Sigmoid colon (tissue), 6 donors: ENCODE measurements at regions not wholly inside any gene's neighbourhood (a gene's known extent, or its start where the extent isn't known, plus 50 kb on each side); places are given as distances from the start of the nearest gene placed in this dataset.
"Not testable (repeated sequence)": the region's sequence is repeated elsewhere in the genome, so short reads cannot be mapped to it uniquely, and the experiment has no call there.

Source experiments
- DNase-seq: peaks from one replicate; pipeline ENCODE4 v3.0.0-alpha.2; 2019
- H3K27ac ChIP-seq, 4 donors: fragments of 200-600 bp; sonication (generic); one replicate each; pipeline ENCODE4 v1.5.1; 2016 to 2019; ENCODE audit warnings: mild to moderate bottlenecking in 1 of 4
- H3K27me3 ChIP-seq, 3 donors: fragments of 200-600 bp; sonication (generic); one replicate each; pipeline ENCODE4 v1.5.1; 2019; ENCODE audit warnings: mild to moderate bottlenecking in 1 of 3
- H3K36me3 ChIP-seq, 4 donors: fragments of 200-600 bp; sonication (generic); one replicate each; pipeline ENCODE4 v1.5.1; 2016 to 2019
- H3K4me1 ChIP-seq, 4 donors: fragments of 200-600 bp; sonication (generic); one replicate each; pipeline ENCODE4 v1.5.1; 2017 to 2019
- H3K4me3 ChIP-seq, 4 donors: fragments of 200-600 bp; sonication (generic); one replicate each; pipeline ENCODE4 v1.5.1; 2017 to 2019; ENCODE audit warnings: mild to moderate bottlenecking in 2 of 4, moderate library complexity in 1 of 4
- H3K9me3 ChIP-seq, 4 donors: fragments of 200-600 bp in 3 of 4; sonication (generic) in 3 of 4; one replicate each; pipeline versions ENCODE4 v1.5.1 to v1.6.1; 2013 to 2019
- CTCF ChIP-seq, 4 experiments: fragments of 450-650 bp in 3 of 4; fragments of 200-600 bp in 1 of 4; IDR thresholded peaks; one replicate each; pipeline ENCODE4 v1.5.1; 2016 to 2019; ENCODE audit warnings: antibody characterized with exemption in 4 of 4, mild to moderate bottlenecking in 3 of 4, moderate library complexity in 2 of 4
- EP300 ChIP-seq, 4 donors: sonication (generic); formaldehyde crosslinking; IDR thresholded peaks; one replicate each; pipeline ENCODE4 v1.6.1; 2017; ENCODE audit warnings: antibody characterized with exemption in 4 of 4
- POLR2A ChIP-seq, 2 donors: fragments of 450-650 bp; IDR thresholded peaks; one replicate each; pipeline ENCODE4 v1.6.1; 2016; ENCODE audit warnings: antibody characterized with exemption in 2 of 2, mild to moderate bottlenecking in 2 of 2, moderate library complexity in 2 of 2
- POLR2AphosphoS5 ChIP-seq, 4 donors: sonication (generic); formaldehyde crosslinking; IDR thresholded peaks; one replicate each; pipeline ENCODE4 v1.6.1; 2017; ENCODE audit warnings: antibody characterized with exemption in 4 of 4
- WGBS, 2 donors: extraction: QIAGEN DNeasy Blood & Tissue Kit; methylation state at CpG; one replicate each; pipeline ENCODE4 v1.1.7; 2013; 5-methylcytosine and 5-hydroxymethylcytosine counted together
- intact Hi-C: fragments of 100-400 bp; cut with DNase I; formaldehyde crosslinking; loops from one replicate; pipeline ENCODE4 v1.15.1; 2023
- donor health status: healthy with polysubstance abuse.
- donor health status: healthy.

GRCh38 chr12:71266606-71267005, 108.8 kb upstream of the TSPAN8 start:
- H3K27ac ChIP-seq: no peak overlapping the region
- no peak for TF ChIP-seq POLR2AphosphoS5 (IDR thresholded peaks at IDR 0.05)
- no peak for TF ChIP-seq POLR2A (IDR thresholded peaks at IDR 0.05)
- TF ChIP-seq CTCF (IDR thresholded peaks at IDR 0.05): no peak
- no peak for TF ChIP-seq EP300 (IDR thresholded peaks at IDR 0.05)
- H3K27me3 ChIP-seq: no peaks in the 10 kb centered on the region
- H3K4me3 ChIP-seq: no peak overlapping the region
- no peak for DNase-seq
- no peaks in the 10 kb centered on the region for H3K9me3 ChIP-seq
- no peaks in the 10 kb centered on the region for H3K4me1 ChIP-seq
- intact Hi-C loops: no loop called here
- WGBS, 2 donors: 91% methylated on average over 4 of the region's 4 CpGs
- H3K36me3 ChIP-seq: no peaks in the 10 kb centered on the region

- intact Hi-C loops: not testable (repeated sequence)
Observed at GRCh38 chr12:71265731-71266130, 107.9 kb upstream of the TSPAN8 start.

GRCh38 chr12:71262466-71262865, 104.7 kb upstream of the TSPAN8 start:
- H3K27me3 ChIP-seq: no peaks in the 10 kb centered on the region
- H3K4me3 ChIP-seq: no peak overlapping the region
- WGBS, 2 donors: 93 to 95% methylated on average over 3 of the region's 3 CpGs
- H3K27ac ChIP-seq: no peak overlapping the region
- no peaks in the 10 kb centered on the region for H3K36me3 ChIP-seq
- H3K4me1 ChIP-seq: no peaks in the 10 kb centered on the region
- no peaks in the 10 kb centered on the region for H3K9me3 ChIP-seq
- DNase-seq: no peak
- TF ChIP-seq CTCF (IDR thresholded peaks at IDR 0.05) (no peak), POLR2A (IDR thresholded peaks at IDR 0.05) (no peak), POLR2AphosphoS5 (IDR thresholded peaks at IDR 0.05) (no peak), EP300 (IDR thresholded peaks at IDR 0.05) (no peak)
- intact Hi-C loops: no loop called here

More at GRCh38 chr12:71265731-71266130, 107.9 kb upstream of the TSPAN8 start:
- H3K36me3 ChIP-seq, H3K27me3 ChIP-seq, H3K9me3 ChIP-seq, DNase-seq, H3K27ac ChIP-seq, H3K4me1 ChIP-seq, H3K4me3 ChIP-seq: not testable (repeated sequence)
- WGBS, 2 donors: 88 to 96% methylated on average over 1 of the region's 3 CpGs

GRCh38 chr12:71252473-71252872, 94.7 kb upstream of the TSPAN8 start:
- Histone ChIP-seq H3K9me3 (peaks cover 0 to 14% (median 5%) of the 10 kb centered on the region in 4 donors), H3K36me3 (no peaks in the 10 kb centered on the region), H3K4me1 (no peaks in the 10 kb centered on the region), H3K27me3 (no peaks in the 10 kb centered on the region), H3K27ac (no peak overlapping the region), H3K4me3 (no peak overlapping the region)
- no peak for DNase-seq
- WGBS, 2 donors: 91 to 94% methylated on average over 2 of the region's 2 CpGs
- TF ChIP-seq POLR2AphosphoS5 (IDR thresholded peaks at IDR 0.05): no peak
- TF ChIP-seq CTCF (IDR thresholded peaks at IDR 0.05): no peak
- TF ChIP-seq POLR2A (IDR thresholded peaks at IDR 0.05): no peak
- no peak for TF ChIP-seq EP300 (IDR thresholded peaks at IDR 0.05)
- intact Hi-C loops: no loop called here

- H3K4me3 ChIP-seq: no peak overlapping the region
- H3K9me3 ChIP-seq: peaks cover 0 to 16% (median 5%) of the 10 kb centered on the region in 4 donors
- no peaks in the 10 kb centered on the region for H3K27me3 ChIP-seq
- WGBS, 2 donors: 77 to 81% methylated on average over 4 of the region's 4 CpGs
- no peaks in the 10 kb centered on the region for H3K4me1 ChIP-seq
- no peak overlapping the region for H3K27ac ChIP-seq
- TF ChIP-seq POLR2A (IDR thresholded peaks at IDR 0.05) (no peak), POLR2AphosphoS5 (IDR thresholded peaks at IDR 0.05) (no peak)
- intact Hi-C loops: no loop called here
- DNase-seq: no peak
- H3K36me3 ChIP-seq: no peaks in the 10 kb centered on the region
Observed at GRCh38 chr12:71250166-71250565, 92.4 kb upstream of the TSPAN8 start.

- H3K27me3 ChIP-seq: no peaks in the 10 kb centered on the region
- H3K4me3 ChIP-seq: no peak overlapping the region
- H3K27ac ChIP-seq: no peak overlapping the region
- intact Hi-C loops: no loop called here
- TF ChIP-seq POLR2A (IDR thresholded peaks at IDR 0.05) (no peak), EP300 (IDR thresholded peaks at IDR 0.05) (no peak), POLR2AphosphoS5 (IDR thresholded peaks at IDR 0.05) (no peak), CTCF (IDR thresholded peaks at IDR 0.05) (no peak)
- no peaks in the 10 kb centered on the region for H3K36me3 ChIP-seq
- H3K4me1 ChIP-seq: peaks cover 0 to 31% (median 24%) of the 10 kb centered on the region in 4 donors
- WGBS, 2 donors: 72 to 81% methylated on average over 1 of the region's 1 CpG
- no peak for DNase-seq
- peaks cover 0 to 3% (median 0%) of the 10 kb centered on the region in 4 donors for H3K9me3 ChIP-seq
Observed at GRCh38 chr12:71243370-71243769, 85.6 kb upstream of the TSPAN8 start.
